ENCODE measurements at regions not wholly inside any gene's neighbourhood (a gene's known extent, or its start where the extent isn't known, plus 50 kb on each side); places are given as distances from the start of the nearest gene placed in this dataset.

GRCh38 chr12:22744197-22744596 lies 119.2 kb downstream of the ETNK1 start:
- Mint-ChIP-seq H3K9me3 (no peaks in the 10 kb centered on the region), H3K27me3 (ENCODE audit: insufficient read depth, low read depth, poor library complexity) (no peaks in the 10 kb centered on the region), H3K4me1 (peaks cover 14% of the 10 kb centered on the region), H3K36me3 (ENCODE audit: low read depth) (no peaks in the 10 kb centered on the region), H3K27ac (no peak overlapping the region), H3K4me3 (no peak overlapping the region)
- Histone ChIP-seq H3K9me2 (ENCODE audit: insufficient read depth) (no peaks in the 10 kb centered on the region), H4K20me1 (replicated peaks; ENCODE audit: insufficient read depth) (no peaks in the 10 kb centered on the region), H3K27ac (ENCODE audit: low read depth) (no peak overlapping the region), H3K27me3 (ENCODE audit: insufficient read depth) (no peaks in the 10 kb centered on the region), H3K79me2 (replicated peaks; ENCODE audit: insufficient read depth) (no peaks in the 10 kb centered on the region), H3F3A (replicated peaks; ENCODE audit: low read depth) (no peaks in the 10 kb centered on the region), H3K36me3 (ENCODE audit: insufficient read depth) (no peaks in the 10 kb centered on the region), H3K4me2 (no peak overlapping the region), H2AFZ (no peak overlapping the region), H3K4me3 (no peak overlapping the region), H3K4me1 (ENCODE audit: insufficient read depth) (no peaks in the 10 kb centered on the region)
- DNase-seq (ENCODE audit: low spot score): no peak
- ATAC-seq: no peak
- TF ChIP-seq EZH2 (IDR thresholded peaks at IDR 0.05; ENCODE audit: low read depth, unreplicated experiment): no peak

GRCh38 chr12:22746720-22747119 lies 121.7 kb downstream of the ETNK1 start:
- H3K4me3 Mint-ChIP-seq: no peak overlapping the region
- no peak overlapping the region for H3K27ac ChIP-seq (ENCODE audit: low read depth)
- no peak overlapping the region for H3K27ac Mint-ChIP-seq
- peaks cover 14% of the 10 kb centered on the region for H3K4me1 Mint-ChIP-seq
- H3K79me2 ChIP-seq (replicated peaks; ENCODE audit: insufficient read depth): no peaks in the 10 kb centered on the region
- no peaks in the 10 kb centered on the region for H3K36me3 ChIP-seq (ENCODE audit: insufficient read depth)
- no peak overlapping the region for H3K4me3 ChIP-seq
- H3K36me3 Mint-ChIP-seq (ENCODE audit: low read depth): no peaks in the 10 kb centered on the region
- ATAC-seq (no peak), DNase-seq (ENCODE audit: low spot score) (no peak)
- H3K27me3 ChIP-seq (ENCODE audit: insufficient read depth): no peaks in the 10 kb centered on the region
- TF ChIP-seq CTCF (conservative IDR thresholded peaks at IDR 0.05; ENCODE audit: low read depth in 2 of 2): no peak
- no peak for TF ChIP-seq JUNB (IDR thresholded peaks at IDR 0.05; ENCODE audit: unreplicated experiment)
- TF ChIP-seq ZNF331 (CRISPR knock-in tag; IDR thresholded peaks at IDR 0.05; ENCODE audit: low read depth): no peak
- no peak for TF ChIP-seq CREB1 (CRISPR knock-in tag; IDR thresholded peaks at IDR 0.05; ENCODE audit: low read depth)
- TF ChIP-seq ZNF462 (CRISPR knock-in tag; IDR thresholded peaks at IDR 0.05): no peak
- no peak for TF ChIP-seq EZH2 (IDR thresholded peaks at IDR 0.05; ENCODE audit: low read depth, unreplicated experiment)
- TF ChIP-seq NANOG (IDR thresholded peaks at IDR 0.05; ENCODE audit: borderline replicate concordance): no peak
- no peak for TF ChIP-seq EZH2phosphoT487 (IDR thresholded peaks at IDR 0.05; ENCODE audit: unreplicated experiment)
- TF ChIP-seq REST (IDR thresholded peaks at IDR 0.05; ENCODE audit: unreplicated experiment): no peak
- H4K20me1 ChIP-seq (replicated peaks; ENCODE audit: insufficient read depth): no peaks in the 10 kb centered on the region
- H3K4me2 ChIP-seq: no peak overlapping the region
- no peak overlapping the region for H2AFZ ChIP-seq
- H3K4me1 ChIP-seq (ENCODE audit: insufficient read depth): no peaks in the 10 kb centered on the region
- H3K9me3 Mint-ChIP-seq: 0 out of 3 replicates have a peak, but pooled peaks cover under 1% of the 10 kb centered on the region
- no peaks in the 10 kb centered on the region for H3K27me3 Mint-ChIP-seq (ENCODE audit: insufficient read depth, low read depth, poor library complexity)
- H3K9me2 ChIP-seq (ENCODE audit: insufficient read depth): no peaks in the 10 kb centered on the region
- no peaks in the 10 kb centered on the region for H3F3A ChIP-seq (replicated peaks; ENCODE audit: low read depth)

All from GM23338 (cell line).